ENCODE measurements at regions not wholly inside any gene's neighbourhood (a gene's known extent, or its start where the extent isn't known, plus 50 kb on each side); places are given as distances from the start of the nearest gene placed in this dataset.
"Not testable (repeated sequence)": the region's sequence is repeated elsewhere in the genome, so short reads cannot be mapped to it uniquely, and the experiment has no call there.

DNA sequence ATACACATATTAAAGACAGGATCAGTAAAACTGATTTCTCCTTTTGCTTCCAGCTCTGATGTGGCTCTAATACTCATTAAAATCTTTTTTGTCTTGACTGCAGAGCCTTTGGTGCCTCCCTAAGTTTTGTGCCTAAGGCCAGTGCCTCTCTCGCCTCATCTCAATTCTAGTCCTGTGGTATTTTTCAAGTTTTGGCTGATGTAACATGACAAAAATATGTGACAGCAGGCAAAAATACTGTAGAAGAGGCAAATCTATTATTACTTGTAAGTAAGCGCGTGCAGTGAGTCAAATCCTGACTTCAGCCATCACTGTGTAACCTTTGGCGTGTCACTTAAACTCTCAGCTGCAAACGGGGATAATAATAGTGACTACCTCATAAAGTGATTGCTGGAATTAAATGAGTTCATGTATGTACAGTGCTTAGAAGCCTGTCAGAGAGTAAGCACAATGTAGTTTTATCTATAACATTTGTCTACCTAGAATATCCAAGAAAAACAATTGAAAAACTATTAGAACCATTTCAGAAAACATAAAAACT is 74.0 kb downstream of the MAB21L3 start:
- no peak for DNase-seq

DNA sequence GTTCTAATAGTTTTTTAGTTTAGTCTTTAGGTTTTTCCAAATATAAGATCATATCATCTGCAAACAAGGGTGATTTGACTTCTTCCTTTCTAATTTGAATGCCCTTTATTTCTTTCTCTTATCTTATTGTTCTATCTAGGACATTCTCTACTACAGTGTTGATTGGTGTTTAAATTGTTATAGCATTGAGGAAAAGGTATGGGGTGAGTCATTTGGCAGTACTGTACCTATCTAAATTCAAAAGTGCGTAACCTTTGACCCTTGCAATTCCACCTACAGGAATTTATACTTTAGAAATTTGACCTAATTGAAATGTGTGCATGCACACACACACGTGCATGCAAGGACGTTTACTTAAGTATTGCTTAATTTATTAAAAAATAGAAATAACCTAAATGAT is 78.3 kb downstream of the MAB21L3 start:
- DNase-seq = no peak

DNA sequence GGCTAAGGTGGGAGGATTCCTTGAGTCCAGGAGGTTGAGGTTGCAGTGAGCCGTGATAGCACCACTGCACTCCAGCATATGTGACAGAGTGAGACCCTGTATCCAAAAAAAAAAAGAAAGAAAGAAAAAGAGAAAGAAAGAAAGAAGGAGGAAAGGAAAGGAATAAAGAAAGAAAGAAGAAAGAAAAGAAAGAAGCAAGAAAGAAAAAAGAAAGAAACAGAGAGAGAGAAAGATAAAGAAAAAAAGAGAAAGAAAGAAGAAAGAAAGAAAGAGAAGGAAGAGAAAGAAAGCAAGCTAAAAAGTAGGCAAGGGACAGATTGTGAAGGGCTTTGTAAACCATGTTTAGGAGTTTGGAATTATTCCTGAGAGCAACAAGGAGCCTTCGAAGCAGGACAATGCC is 80.1 kb downstream of the MAB21L3 start:
- DNase-seq = no peak

DNA sequence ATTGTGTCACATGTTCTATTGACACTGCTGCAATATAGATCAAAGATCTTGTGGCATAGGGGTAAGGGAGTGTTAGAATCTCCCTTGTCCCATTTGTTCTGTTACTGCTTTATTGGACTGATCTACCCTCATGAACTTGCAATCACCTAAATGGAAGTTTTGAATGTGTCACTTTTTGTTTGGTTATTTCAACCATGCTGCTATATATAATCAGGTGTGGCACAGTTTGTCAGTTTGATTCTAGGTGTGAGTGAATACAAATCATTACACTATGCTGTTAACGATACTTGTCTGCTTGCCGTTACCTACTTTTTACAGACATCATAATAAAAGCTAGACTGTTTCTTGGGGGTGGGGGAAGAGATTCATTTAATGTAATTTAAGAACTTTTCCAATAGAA is 82.6 kb downstream of the MAB21L3 start:
- DNase-seq = no peak

DNA sequence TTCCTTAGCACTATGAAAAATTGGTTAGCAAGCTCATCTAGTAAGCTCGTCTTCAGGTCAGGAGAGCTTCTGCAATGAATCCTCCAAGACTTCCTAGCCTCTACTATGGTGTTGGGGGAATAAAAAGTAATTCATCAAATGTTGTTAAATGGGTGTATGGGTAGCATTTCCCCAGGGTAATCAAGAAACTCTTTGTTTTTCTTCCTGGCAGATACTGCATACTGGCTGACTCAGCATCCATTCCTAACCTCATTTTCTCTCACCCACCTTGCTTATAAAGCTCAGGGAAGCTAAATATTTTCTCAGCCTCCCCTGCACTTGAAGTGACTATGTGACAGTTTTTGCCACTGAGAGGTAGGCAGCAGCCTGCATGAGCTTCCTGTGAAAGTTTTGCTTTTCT is 83.4 kb downstream of the MAB21L3 start:
- DNase-seq = no peak

DNA sequence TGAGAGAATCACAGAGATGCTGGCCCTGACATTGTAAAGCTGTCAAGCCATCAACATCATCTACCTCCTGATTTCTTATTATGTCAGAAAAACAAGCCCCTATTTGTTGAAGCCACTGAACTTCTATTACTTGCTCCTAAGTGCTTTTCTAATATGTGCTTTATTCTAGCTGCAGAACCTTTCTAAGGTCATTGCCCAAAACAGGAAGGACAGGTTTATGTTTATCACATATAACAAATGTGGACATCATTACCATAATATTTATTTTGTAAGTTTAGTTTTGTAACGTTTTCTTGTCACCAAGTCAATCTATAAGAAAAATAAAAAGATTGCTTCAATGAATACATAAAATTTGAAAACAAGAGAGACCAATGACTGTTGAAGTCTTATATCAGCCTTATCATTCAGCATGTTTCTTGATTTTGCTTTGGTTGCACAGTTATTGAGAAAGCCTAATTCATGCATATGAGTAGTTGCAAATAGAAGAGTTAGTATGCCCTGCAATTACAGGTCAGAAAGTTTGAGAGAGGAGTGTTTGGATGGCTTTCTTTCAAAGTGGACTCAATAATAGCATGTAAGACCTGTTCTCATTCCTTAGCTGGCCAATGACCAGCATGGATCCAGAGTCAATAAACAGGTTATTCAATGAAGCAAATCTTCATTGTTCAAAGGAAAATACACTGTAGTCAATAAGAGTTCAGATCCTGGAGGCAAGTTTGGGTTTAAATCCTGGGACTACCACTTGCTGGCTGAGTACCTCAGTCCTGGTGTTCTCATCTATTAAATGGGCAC is 84.1 kb downstream of the MAB21L3 start:
- DNase-seq = no peak

DNA sequence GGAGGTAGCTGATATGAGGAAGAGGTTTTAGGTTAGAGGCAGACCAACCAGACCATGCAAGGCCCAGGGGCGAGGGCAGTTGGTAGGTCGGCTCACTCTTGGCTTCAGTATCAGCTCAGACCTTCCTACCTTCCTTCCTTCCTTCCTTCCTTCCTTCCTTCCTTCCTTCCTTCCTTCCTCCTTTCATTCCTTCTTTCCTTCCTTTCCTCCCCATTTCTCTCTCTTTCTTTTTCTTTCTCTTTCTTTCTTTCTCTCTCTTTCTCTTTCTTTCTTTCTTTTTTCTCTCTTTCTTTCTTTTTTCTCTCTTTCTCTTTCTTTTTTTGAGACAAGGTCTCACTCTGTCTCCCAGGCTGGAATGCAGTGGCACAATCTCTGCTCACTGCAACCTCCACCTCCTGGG is 89.1 kb downstream of the MAB21L3 start:
- DNase-seq = not testable (repeated sequence)

DNA sequence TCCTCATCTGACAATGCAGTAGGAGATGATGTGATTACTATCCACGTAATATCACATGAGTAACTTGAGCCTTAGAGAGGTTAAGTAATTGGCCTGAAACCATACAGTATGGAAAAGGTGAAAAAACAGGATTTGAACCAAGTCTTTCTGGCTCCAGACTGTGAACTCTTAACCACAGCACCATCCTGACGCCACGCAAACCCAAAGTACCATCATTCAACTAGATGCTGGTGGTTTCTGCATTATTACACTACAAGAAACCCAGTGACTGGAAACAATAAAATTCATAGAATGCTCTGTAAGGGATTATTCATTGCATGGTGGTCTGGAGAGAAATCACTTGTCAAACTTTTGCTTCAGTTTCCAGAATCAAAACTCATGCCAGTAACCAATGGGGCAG is 90.7 kb downstream of the MAB21L3 start:
- DNase-seq = no peak

DNA sequence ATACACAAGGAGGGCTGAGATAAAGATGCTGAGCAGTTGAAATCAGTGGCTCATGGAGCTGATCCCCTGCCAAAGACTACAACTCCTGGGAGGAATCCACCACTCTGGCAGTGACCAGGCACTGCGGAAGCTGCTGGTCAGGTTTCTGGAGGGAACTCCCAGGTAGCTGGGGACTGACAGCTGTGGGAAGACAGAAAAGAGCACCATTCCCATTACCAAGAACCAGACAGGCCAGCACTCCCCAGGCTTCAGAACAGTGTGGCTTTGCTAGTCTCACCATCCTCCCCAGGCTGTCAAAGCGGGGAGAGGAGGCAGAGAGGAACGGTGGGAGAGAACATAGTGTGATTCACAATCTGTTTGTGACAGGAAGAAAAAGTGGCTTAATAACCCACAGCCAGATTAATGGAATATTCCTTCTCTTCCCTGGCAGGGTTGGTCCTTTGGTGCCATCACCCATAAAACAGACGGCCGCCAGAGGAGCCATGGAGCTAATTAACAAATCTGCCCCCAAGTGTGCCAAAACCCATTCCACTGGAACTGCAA is 92.1 kb downstream of the MAB21L3 start:
- no peak for DNase-seq

DNA sequence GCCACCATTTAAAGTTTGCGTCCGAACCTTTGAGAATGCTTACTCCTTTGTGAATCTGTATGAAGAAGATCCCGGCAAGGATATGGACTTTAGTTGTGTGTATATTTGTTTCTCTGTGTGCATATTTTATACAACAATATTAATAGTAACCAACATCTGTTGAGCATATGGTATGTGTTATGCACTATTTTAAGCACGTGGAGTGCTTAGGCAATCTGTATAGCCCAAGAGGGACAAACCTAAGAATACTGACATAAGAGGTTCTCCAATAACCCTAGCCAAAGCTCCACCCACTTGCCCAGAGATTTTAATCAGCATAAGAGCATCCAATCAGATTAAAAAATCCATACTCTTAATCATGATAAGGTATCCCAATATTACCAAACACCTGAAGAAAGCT is 92.7 kb downstream of the MAB21L3 start:
- no peak for DNase-seq

DNA sequence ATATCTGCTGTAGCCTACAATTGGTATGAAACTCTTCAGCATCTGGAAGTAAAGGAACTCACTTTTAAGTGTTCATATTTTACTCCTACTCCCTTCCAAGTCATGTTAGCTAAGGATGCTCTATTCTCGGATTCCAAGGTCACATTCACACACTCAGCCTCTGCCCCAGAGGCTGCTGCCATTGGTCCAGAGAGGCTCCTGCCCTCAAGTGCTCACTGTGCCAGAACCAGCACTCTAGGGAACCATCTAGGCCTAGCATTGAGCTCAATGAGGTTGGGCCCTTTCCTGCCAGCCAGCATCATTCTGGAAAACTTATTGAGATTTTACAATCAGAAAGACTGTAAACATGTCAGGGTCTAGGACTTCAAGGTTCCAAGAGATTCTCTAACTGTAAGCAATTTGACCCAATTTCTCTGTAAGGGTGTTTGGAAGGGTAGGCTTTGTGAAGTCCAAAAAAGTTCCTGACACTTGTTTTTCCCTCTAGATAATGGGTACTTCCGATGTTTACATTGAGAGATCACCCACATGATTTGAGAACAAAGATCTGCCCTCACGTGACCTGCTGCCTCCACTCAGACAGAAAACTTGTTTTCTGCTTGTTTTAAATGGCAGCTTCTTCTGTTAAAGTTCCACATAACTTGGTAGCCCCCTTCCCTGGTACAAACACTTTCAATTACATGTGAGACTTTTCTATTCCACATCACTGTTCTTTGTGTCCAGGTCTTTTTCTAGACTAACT is 94.9 kb downstream of the MAB21L3 start:
- no peak for DNase-seq

DNA sequence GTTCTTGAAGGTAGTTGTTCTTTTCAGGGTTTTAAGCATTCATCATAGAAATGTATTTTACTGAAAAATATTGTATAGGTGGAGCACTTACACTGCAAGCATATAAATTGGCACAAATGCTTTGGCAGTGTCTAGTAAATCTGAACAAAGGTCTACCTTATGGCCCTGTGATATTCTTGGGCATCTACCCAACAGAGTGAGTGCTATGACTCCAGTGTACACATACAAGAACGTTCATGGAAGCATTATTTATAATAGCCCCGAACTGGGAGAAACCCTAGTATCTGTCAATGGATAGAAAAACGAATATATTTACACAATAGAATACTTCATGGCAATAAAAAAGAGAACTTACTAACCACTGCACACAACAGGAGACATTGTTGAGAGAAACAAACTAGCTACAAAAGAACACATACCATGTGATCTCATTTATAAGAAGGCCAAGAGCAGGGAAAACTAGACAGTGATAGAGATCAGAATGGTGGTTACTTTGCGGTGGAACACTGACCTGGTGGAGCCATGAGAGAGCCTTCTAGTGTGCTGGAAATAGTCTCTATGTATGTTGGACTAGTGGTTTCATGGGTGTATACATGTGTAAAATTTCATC is 96.0 kb downstream of the MAB21L3 start:
- DNase-seq = no peak

DNA sequence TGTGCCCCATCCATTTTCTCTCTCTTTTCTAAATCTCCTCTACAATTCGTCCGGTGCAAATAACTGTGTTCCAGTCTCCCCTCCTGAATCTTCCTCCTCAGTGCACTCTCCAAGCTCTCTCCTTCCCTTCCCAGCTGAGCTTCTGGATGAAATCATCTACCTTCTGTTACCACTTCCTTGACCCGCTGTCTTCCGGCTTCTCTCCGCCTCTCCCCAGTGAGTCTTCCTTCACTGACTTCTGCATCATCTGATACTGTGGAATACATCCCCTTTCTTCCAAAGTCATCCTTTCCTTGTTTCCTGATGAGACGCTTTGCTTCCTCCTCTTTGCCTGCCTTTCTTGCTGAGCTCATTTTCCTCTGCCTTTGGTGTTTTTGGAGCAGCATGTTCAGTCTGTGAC is 96.9 kb downstream of the MAB21L3 start:
- DNase-seq = no peak

DNA sequence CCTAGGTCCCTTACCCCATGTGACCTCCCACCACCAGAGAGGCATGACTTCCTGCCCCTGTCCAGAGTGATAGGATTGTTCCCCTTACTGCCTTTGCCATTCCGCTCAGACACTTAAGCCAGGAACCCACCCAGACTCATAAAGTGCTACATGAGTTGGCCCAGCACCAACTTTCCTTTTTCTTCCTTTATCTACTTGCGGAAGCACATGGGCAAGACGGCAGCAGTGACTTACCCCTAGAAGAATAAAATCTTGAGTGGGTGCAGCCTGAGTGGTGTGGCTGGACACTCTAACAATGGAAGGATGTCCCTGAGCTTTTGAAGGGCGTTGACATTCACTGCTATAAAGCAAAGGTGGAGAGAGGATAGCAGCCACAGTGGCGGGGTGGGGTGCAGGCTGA is 100.1 kb downstream of the MAB21L3 start:
- DNase-seq = no peak

DNA sequence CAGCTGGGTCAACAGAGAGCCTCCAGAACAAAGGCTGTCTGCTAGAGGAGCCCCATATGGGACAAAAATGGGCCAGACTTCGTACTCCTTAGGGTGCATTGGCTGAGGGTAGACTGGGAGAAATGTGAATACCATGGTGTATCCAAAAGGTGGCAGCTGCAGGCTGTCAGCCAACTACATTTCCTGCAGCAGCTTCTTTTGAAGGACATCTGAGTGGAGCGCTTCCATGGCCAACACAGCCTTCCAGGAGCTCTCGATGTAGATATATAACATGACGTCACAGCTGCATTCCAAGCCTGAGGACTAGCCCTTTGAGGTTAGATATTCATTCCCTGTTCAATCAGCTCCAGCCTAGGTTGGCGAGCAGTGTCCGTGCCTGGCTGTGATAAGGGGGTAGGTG is 107.7 kb downstream of the MAB21L3 start:
- no peak for DNase-seq

DNA sequence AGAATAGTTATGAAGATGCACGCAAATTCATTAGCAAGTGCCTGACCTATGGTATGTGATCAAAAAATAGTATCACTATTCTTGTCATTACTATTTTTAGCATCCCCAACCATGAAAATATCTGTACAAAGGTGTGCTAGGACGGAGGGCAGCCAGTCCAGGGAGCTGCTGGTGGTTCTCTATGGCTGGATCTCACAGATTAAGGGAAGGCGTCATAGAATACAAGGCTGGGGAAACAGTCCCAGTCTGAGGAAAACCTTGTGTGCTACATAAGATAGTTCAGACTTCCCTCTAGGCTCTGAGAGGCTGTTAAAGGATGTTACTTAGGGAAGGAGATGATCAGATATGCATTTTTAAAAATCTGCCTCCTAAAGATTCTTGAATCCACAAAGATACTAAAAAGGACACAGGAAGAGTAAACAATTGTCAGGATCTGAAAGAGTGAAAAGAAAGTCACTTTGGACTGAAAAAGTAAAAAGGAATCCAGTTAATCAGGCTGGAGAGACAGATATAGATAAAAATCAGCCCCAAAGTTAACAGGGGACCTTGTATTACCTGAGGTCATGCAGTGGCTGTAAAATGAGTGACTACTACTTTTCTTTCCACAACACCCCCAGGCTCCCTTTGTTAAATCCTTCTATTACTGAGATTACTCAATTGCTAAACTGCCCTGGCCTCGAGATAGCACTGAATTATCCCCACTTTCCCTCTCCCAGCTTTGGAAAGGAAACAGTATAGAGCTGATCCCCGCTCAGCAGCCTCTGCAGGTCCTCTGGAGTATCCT is 108.6 kb downstream of the MAB21L3 start:
- no peak for DNase-seq

DNA sequence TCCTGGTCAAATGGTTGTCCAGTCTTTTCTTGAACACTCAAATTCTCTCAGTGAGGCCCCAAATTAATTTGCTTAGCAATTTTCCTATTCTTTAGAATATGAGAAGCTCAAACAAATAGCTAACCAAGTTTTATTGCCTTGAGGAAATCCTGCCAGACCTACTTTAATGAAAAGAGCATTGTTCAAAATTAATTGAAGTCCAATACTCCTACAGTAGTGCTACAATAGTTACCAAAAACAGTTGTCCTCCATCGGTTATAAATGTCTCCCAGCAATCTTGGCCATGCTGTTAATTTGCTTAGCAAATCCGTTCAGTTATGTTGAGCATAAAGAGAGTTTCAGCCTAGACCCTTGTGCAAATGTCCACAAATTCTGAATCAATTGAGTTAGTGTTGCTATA is 112.9 kb downstream of the MAB21L3 start:
- no peak for DNase-seq

DNA sequence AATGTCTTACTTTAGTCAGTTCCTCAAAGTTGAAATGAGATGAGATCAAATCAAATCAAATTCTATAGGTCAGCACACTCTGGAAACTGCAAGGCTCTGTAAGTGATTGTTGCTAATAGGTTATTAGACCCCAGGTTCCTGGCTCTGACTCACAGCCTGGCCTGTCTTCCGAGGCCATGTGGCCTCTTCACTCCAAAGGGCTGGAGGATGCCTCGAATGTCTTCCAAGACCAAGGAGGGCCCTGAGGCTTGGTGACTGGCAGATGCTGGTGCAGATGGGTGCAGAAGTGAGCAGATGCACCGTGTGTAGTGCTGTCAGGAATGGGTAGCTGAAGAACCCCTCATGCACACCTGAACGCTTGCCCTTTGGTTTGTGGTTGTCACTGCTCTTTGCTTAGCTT is 113.4 kb downstream of the MAB21L3 start:
- no peak for DNase-seq

DNA sequence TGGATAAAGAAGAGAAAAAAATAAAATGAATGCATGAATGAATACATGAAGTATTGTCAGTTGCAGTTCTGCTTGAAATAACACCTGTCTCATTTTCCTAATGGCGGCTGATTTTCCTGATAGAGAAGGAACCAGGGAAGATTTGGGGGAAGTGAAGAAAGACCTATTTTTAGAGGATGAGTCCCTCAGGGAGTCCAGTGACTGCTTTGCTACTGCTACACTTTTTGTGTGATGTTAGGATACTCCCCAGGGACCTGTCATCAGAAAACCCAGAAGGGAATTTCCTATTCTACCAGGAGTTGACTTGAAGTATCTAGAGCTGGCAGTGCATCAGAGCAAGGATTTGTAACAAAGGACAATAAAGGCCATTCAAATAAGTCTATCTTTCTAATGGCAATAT is 114.8 kb downstream of the MAB21L3 start:
- no peak for DNase-seq

DNA sequence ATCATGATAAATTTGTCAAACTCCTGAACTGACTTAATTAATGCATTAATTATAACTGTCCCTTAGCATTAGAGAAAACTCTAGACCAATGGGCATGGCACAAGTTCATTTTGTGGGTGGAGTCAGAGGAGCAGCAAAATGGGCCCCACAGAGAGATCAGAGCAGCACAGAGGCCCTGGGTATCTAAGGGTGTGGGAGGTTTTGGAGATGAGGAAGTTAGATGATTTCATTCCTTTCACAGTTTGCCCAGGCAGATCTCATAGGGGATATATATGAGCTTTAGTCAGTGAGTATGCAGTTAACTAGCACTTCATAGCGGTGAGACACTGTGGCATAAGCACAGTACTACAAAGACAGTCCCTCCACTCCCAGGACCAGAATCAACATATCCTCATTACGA is 117.3 kb downstream of the MAB21L3 start:
- DNase-seq = no peak

DNA sequence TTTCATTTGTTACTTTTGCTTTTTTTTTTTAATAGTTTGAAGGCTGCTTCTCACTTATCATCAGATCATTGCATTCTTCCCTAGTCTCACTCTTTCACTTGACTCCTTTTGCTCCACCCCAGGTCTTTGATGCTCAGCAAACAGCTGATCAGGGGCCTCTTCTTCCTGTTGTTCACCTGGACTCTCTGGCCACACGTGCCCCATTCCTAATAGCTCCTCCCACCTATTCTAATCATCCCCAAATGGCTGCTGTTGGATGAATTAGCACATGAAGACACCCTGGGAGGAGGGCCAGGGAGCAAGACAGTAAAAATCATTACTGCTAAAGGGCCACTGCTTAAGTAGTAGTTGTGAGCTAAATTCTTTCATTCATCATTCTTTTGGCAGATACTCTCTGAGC is 119.5 kb downstream of the MAB21L3 start:
- DNase-seq = no peak

DNA sequence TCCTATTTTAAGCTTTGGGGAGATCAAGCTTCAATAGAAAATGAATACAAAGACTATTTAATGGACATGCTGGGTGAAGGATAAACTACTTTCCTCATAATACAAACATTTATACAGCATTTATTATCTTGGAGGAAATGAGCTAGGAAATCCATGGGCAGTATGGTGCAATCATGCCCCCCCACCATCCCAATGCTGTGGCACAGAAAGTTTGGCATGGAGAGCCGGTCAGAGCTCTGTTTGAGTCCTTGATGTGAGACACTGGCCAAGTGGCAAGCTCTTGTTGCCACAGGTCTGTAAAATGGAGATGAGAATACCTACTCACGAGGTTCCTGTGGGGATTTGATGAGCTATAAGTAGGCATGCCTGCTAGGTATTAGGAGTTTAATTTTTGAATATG is 120.6 kb downstream of the MAB21L3 start:
- no peak for DNase-seq

DNA sequence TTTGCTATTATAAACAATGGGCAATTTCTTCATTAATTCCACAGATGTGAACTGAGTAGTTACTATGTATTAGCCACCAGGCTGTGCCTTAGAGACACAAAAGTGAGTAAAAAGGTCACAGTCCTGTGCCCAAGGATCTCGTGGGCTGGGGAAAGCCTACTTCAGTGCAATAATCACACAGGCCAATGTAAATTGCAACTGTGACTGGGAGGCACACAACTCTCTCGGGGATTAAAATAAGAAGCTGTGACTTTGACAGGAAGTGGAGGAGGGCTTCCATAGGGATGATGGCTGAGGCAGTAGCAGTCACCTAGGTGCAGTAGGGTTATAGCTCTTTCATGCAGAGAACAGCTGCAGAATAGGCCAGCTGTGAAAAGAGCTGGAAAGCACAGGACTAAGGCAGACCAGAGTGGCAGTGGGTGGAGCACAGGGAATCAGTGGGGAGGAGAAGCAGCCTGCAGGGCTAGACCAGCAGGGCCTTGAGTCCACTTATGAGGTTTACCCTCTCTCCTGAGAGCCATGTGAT is 121.9 kb downstream of the MAB21L3 start:
- no peak for DNase-seq

Measured in right forelimb (tissue), 1 donor.